LoVo (cell line): ENCODE measurements at regions not wholly inside any gene's neighbourhood (a gene's known extent, or its start where the extent isn't known, plus 50 kb on each side); places are given as distances from the start of the nearest gene placed in this dataset.

ENCODE experiments used
- DNase-seq: peaks from one replicate; pipeline ENCODE4 v3.0.0-alpha.2; 2016; ENCODE audit warnings: low spot score

GRCh38 chr3:5270666-5271371 lies 83.3 kb downstream of the EDEM1 start:
- no peak for DNase-seq

- DNase-seq = no peak
These were observed 83.8 kb downstream of the EDEM1 start for GRCh38 chr3:5271372-5271683.

GRCh38 chr3:5272387-5272786 lies 84.9 kb downstream of the EDEM1 start:
- no peak for DNase-seq

- no peak for DNase-seq
These were observed 86.6 kb downstream of the EDEM1 start for GRCh38 chr3:5274091-5274490.

GRCh38 chr3:5275529-5275928 lies 88.0 kb downstream of the EDEM1 start:
- no peak for DNase-seq

GRCh38 chr3:5276934-5277333 lies 89.4 kb downstream of the EDEM1 start:
- DNase-seq = no peak

- no peak for DNase-seq
These were observed 90.2 kb downstream of the EDEM1 start for GRCh38 chr3:5277612-5278236.

GRCh38 chr3:5278666-5279065 lies 91.2 kb downstream of the EDEM1 start:
- no peak for DNase-seq

GRCh38 chr3:5282703-5283102 lies 95.2 kb downstream of the EDEM1 start:
- no peak for DNase-seq

GRCh38 chr3:5285439-5285838 lies 97.9 kb downstream of the EDEM1 start:
- DNase-seq = no peak

- DNase-seq = no peak
These were observed 103.4 kb downstream of the EDEM1 start for GRCh38 chr3:5290915-5291314.

GRCh38 chr3:5292512-5292911 lies 105.0 kb downstream of the EDEM1 start:
- no peak for DNase-seq

- DNase-seq = no peak
These were observed 105.7 kb downstream of the EDEM1 start for GRCh38 chr3:5293207-5293606.

GRCh38 chr3:5294356-5294755 lies 106.8 kb downstream of the EDEM1 start:
- no peak for DNase-seq

- DNase-seq = no peak
These were observed 107.7 kb downstream of the EDEM1 start for GRCh38 chr3:5295191-5295690.

- no peak for DNase-seq
These were observed 108.9 kb downstream of the EDEM1 start for GRCh38 chr3:5296362-5296761.

- DNase-seq = no peak
These were observed 110.4 kb downstream of the EDEM1 start for GRCh38 chr3:5297895-5298294.

GRCh38 chr3:5298453-5298852 lies 110.9 kb downstream of the EDEM1 start:
- no peak for DNase-seq

- DNase-seq = no peak
These were observed 111.7 kb downstream of the EDEM1 start for GRCh38 chr3:5299161-5299560.

- no peak for DNase-seq
These were observed 113.1 kb downstream of the EDEM1 start for GRCh38 chr3:5300638-5301037.

GRCh38 chr3:5301651-5302297 lies 114.3 kb downstream of the EDEM1 start:
- DNase-seq = no peak

GRCh38 chr3:5302661-5303060 lies 115.2 kb downstream of the EDEM1 start:
- no peak for DNase-seq

- DNase-seq = no peak
These were observed 116.7 kb downstream of the EDEM1 start for GRCh38 chr3:5304188-5304587.
